HAP-1 (cell line): ENCODE measurements at regions not wholly inside any gene's neighbourhood (a gene's known extent, or its start where the extent isn't known, plus 50 kb on each side); places are given as distances from the start of the nearest gene placed in this dataset.

ENCODE experiments used
- DNase-seq, 2 experiments: peaks; one replicate each; pipeline ENCODE4 v3.0.0-alpha.2; 2016 to 2020; ENCODE audit warnings: low spot score in 2 of 2
- H3K27me3 ChIP-seq: fragments of 250-450 bp; sonication (Bioruptor Pico); 2 replicates; pipeline ENCODE4 v1.5.1; 2020; ENCODE audit warnings: low read depth, mild to moderate bottlenecking, moderate library complexity
- H3K36me3 ChIP-seq: fragments of 250-450 bp; sonication (Bioruptor Pico); replicated peaks from 2 replicates; pipeline ENCODE4 v1.5.1; 2020; ENCODE audit warnings: mild to moderate bottlenecking
- H3K4me1 ChIP-seq: fragments of 250-450 bp; sonication (Bioruptor Pico); 2 replicates; pipeline ENCODE4 v1.5.1; 2020; ENCODE audit warnings: mild to moderate bottlenecking
- H3K4me3 ChIP-seq: fragments of 250-450 bp; sonication (Bioruptor Pico); 2 replicates; pipeline ENCODE4 v1.5.1; 2020; ENCODE audit warnings: mild to moderate bottlenecking, moderate library complexity
- H3K9me3 ChIP-seq: fragments of 250-450 bp; sonication (Bioruptor Pico); 2 replicates; pipeline ENCODE4 v1.5.1; 2020; ENCODE audit warnings: mild to moderate bottlenecking, moderate library complexity
- in situ Hi-C: fragments of 300-500 bp; cut with MboI; formaldehyde crosslinking; loops from 3 replicates; pipeline ENCODE4 v1.14.3; 2020; ENCODE audit warnings: low sequenced_read_pairs, inconsistent platforms, mixed read lengths

- Histone ChIP-seq H3K9me3 (no peaks in the 10 kb centered on the region), H3K27me3 (no peaks in the 10 kb centered on the region), H3K4me1 (no peaks in the 10 kb centered on the region), H3K4me3 (no peak overlapping the region), H3K36me3 (no peaks in the 10 kb centered on the region)
- in situ Hi-C loops = no loop called here
- no peak for DNase-seq
These were observed 698.9 kb downstream of the INHBA start for GRCh38 chr7:41003977-41004376.

GRCh38 chr7:41003611-41003940 is 699.3 kb downstream of the INHBA start:
- no peaks in the 10 kb centered on the region for H3K4me1 ChIP-seq
- no peaks in the 10 kb centered on the region for H3K27me3 ChIP-seq
- DNase-seq = no peak
- H3K4me3 ChIP-seq = no peak overlapping the region
- H3K9me3 ChIP-seq = no peaks in the 10 kb centered on the region
- in situ Hi-C loops = no loop called here
- no peaks in the 10 kb centered on the region for H3K36me3 ChIP-seq

GRCh38 chr7:41002741-41003610 is 699.9 kb downstream of the INHBA start:
- no peaks in the 10 kb centered on the region for H3K9me3 ChIP-seq
- DNase-seq = peak; percentile 17 to 68
- in situ Hi-C loops = no loop called here
- no peak overlapping the region for H3K4me3 ChIP-seq
- no peaks in the 10 kb centered on the region for H3K4me1 ChIP-seq
- H3K36me3 ChIP-seq = no peaks in the 10 kb centered on the region
- no peaks in the 10 kb centered on the region for H3K27me3 ChIP-seq

DNA sequence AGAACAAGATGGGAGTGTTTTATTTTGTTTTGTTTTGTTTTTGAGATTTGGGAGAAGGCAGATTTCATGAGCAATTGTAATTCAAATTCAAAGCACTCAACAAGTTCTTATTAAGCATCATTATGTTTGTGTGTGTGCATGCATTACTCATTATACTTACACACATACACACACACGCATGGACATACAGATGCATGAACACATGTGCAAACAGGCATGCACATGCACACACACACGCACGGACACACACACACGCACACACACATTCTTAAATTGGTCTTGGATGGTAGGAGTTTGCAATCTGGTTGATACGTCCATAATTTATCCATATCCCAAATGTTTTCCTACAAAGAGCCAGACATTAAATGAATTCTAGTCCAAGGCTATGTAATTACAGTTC is 702.8 kb downstream of the INHBA start:
- in situ Hi-C loops = no loop called here
- Histone ChIP-seq H3K36me3 (no peaks in the 10 kb centered on the region), H3K9me3 (no peaks in the 10 kb centered on the region), H3K27me3 (no peaks in the 10 kb centered on the region), H3K4me3 (no peak overlapping the region), H3K4me1 (no peaks in the 10 kb centered on the region)
- DNase-seq = no peak

GRCh38 chr7:40996233-40996677 is 706.6 kb downstream of the INHBA start:
- Histone ChIP-seq H3K9me3 (no peaks in the 10 kb centered on the region), H3K4me1 (no peaks in the 10 kb centered on the region), H3K36me3 (no peaks in the 10 kb centered on the region), H3K27me3 (no peaks in the 10 kb centered on the region), H3K4me3 (no peak overlapping the region)
- in situ Hi-C loops = no loop called here
- no peak for DNase-seq

GRCh38 chr7:40990841-40991240 is 712.0 kb downstream of the INHBA start:
- no peaks in the 10 kb centered on the region for H3K4me1 ChIP-seq

DNA sequence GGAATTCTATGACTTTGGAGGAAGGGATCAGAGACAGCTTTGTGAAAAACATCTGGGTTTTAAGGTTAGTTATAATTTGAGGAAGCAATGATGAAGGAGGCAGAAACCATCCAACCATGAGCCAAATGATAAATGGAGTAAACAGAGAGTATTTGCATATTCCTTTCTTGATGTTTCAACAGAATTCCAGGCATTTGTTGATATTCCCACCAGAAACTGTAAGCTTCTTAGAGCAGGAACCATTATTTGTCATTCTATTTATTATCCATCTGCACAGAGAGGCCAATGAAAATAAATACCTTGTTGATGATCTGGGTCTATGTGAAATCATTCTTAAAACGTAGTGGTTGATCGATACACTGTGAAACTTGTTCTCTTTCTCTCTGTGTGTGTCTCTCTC is 715.3 kb downstream of the INHBA start:
- Histone ChIP-seq H3K27me3 (no peaks in the 10 kb centered on the region), H3K4me3 (no peak overlapping the region), H3K9me3 (no peaks in the 10 kb centered on the region), H3K36me3 (no peaks in the 10 kb centered on the region), H3K4me1 (no peaks in the 10 kb centered on the region)
- in situ Hi-C loops = no loop called here
- DNase-seq = no peak

More at GRCh38 chr7:40990841-40991240, 712.0 kb downstream of the INHBA start:
- Histone ChIP-seq H3K36me3 (no peaks in the 10 kb centered on the region), H3K9me3 (no peaks in the 10 kb centered on the region), H3K27me3 (no peaks in the 10 kb centered on the region), H3K4me3 (no peak overlapping the region)
- no peak for DNase-seq
- in situ Hi-C loops = no loop called here

- in situ Hi-C loops = no loop called here
- Histone ChIP-seq H3K27me3 (no peaks in the 10 kb centered on the region), H3K4me1 (no peaks in the 10 kb centered on the region), H3K9me3 (no peaks in the 10 kb centered on the region), H3K4me3 (no peak overlapping the region), H3K36me3 (no peaks in the 10 kb centered on the region)
- no peak for DNase-seq
These were observed 716.5 kb downstream of the INHBA start for GRCh38 chr7:40986351-40986873.

- Histone ChIP-seq H3K4me1 (no peaks in the 10 kb centered on the region), H3K36me3 (no peaks in the 10 kb centered on the region), H3K4me3 (no peak overlapping the region), H3K27me3 (no peaks in the 10 kb centered on the region), H3K9me3 (no peaks in the 10 kb centered on the region)
- DNase-seq = no peak
- in situ Hi-C loops = no loop called here
These were observed 719.8 kb downstream of the INHBA start for GRCh38 chr7:40983111-40983510.

- no peak overlapping the region for H3K4me3 ChIP-seq
- no peaks in the 10 kb centered on the region for H3K9me3 ChIP-seq
- DNase-seq = no peak
- H3K36me3 ChIP-seq = no peaks in the 10 kb centered on the region
- in situ Hi-C loops = no loop called here
- H3K27me3 ChIP-seq = no peaks in the 10 kb centered on the region
- H3K4me1 ChIP-seq = no peaks in the 10 kb centered on the region
These were observed 723.6 kb downstream of the INHBA start for GRCh38 chr7:40979296-40979695.

GRCh38 chr7:40978047-40978446 is 724.8 kb downstream of the INHBA start:
- Histone ChIP-seq H3K4me1 (no peaks in the 10 kb centered on the region), H3K27me3 (no peaks in the 10 kb centered on the region), H3K4me3 (no peak overlapping the region), H3K9me3 (no peaks in the 10 kb centered on the region), H3K36me3 (no peaks in the 10 kb centered on the region)
- in situ Hi-C loops = no loop called here
- no peak for DNase-seq

DNA sequence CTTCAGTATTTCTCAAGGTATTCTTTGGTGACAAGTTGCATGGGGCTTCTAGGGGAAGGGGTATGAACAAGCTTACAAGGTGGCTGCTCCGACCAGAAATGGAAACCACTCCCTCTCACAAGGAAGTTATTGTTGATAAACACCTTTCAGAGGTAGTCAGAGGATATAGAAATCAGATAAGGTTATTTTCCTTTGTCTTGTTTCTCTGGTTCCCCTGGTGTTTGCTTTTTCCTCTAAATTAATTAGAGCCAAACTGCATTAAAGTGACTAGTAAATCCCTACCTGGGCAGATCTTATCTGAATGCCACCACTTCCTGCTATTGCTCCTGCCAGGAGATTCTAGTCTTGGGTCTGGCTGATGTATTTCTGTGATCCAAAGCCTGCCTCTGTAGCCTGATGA is 725.4 kb downstream of the INHBA start:
- no peak for DNase-seq
- in situ Hi-C loops = no loop called here
- H3K9me3 ChIP-seq = no peaks in the 10 kb centered on the region
- no peaks in the 10 kb centered on the region for H3K27me3 ChIP-seq
- H3K36me3 ChIP-seq = no peaks in the 10 kb centered on the region
- no peaks in the 10 kb centered on the region for H3K4me1 ChIP-seq
- no peak overlapping the region for H3K4me3 ChIP-seq

- H3K27me3 ChIP-seq = no peaks in the 10 kb centered on the region
- no peaks in the 10 kb centered on the region for H3K4me1 ChIP-seq
- in situ Hi-C loops = no loop called here
- H3K36me3 ChIP-seq = no peaks in the 10 kb centered on the region
- H3K9me3 ChIP-seq = no peaks in the 10 kb centered on the region
- no peak overlapping the region for H3K4me3 ChIP-seq
- DNase-seq = no peak
These were observed 730.5 kb downstream of the INHBA start for GRCh38 chr7:40972426-40972825.

DNA sequence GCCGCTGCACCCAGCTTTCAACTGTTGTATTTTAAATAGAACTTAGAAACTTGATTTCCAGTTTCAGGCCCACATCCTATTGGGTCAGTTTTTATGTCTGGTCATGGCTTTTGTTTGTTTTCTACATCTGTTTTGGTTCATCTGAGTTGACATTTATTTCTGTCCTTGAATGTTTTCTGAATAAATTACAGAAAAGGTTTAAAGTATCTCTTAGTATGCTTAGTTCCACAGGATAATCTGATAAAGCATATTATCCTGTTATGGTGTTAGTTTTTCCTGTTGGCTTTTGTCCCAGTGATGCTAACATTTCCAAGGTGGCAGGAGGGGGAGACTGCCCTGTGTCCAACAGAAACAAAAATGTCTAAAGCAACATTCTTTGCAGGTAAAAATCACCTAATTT is 733.2 kb downstream of the INHBA start:
- Histone ChIP-seq H3K36me3 (no peaks in the 10 kb centered on the region), H3K4me1 (no peaks in the 10 kb centered on the region), H3K9me3 (no peaks in the 10 kb centered on the region), H3K27me3 (no peaks in the 10 kb centered on the region), H3K4me3 (no peak overlapping the region)
- no peak for DNase-seq
- in situ Hi-C loops = no loop called here

- Histone ChIP-seq H3K4me1 (no peaks in the 10 kb centered on the region), H3K36me3 (no peaks in the 10 kb centered on the region), H3K9me3 (no peaks in the 10 kb centered on the region), H3K27me3 (no peaks in the 10 kb centered on the region), H3K4me3 (no peak overlapping the region)
- in situ Hi-C loops = no loop called here
- no peak for DNase-seq
These were observed 736.2 kb downstream of the INHBA start for GRCh38 chr7:40966693-40967092.
